Suprapubic skin (tissue), 4 donors: ENCODE measurements at regions not wholly inside any gene's neighbourhood (a gene's known extent, or its start where the extent isn't known, plus 50 kb on each side); places are given as distances from the start of the nearest gene placed in this dataset.

ENCODE experiments used
- CTCF ChIP-seq, 2 donors: fragments of 200-600 bp in 1 of 2; fragments of 450-650 bp in 1 of 2; sonication (generic) in 1 of 2; IDR thresholded peaks; one replicate each; pipeline ENCODE4 v1.5.1; 2016 to 2019; ENCODE audit warnings: antibody characterized with exemption in 2 of 2, mild to moderate bottlenecking in 1 of 2, moderate library complexity in 1 of 2
- EP300 ChIP-seq: sonication (generic); formaldehyde crosslinking; IDR thresholded peaks from one replicate; pipeline ENCODE4 v1.6.1; 2017; ENCODE audit warnings: antibody characterized with exemption
- POLR2A ChIP-seq, 2 donors: fragments of 450-650 bp; IDR thresholded peaks; one replicate each; pipeline ENCODE4 v1.6.1; 2017; ENCODE audit warnings: antibody characterized with exemption in 2 of 2, mild to moderate bottlenecking in 2 of 2, moderate library complexity in 2 of 2
- POLR2AphosphoS5 ChIP-seq, 3 donors: sonication (generic); formaldehyde crosslinking; IDR thresholded peaks; one replicate each; pipeline ENCODE4 v1.6.1; 2017; ENCODE audit warnings: antibody characterized with exemption in 3 of 3

- TF ChIP-seq CTCF (IDR thresholded peaks at IDR 0.05) (no peak), POLR2AphosphoS5 (IDR thresholded peaks at IDR 0.05) (no peak), EP300 (no peak), POLR2A (IDR thresholded peaks at IDR 0.05) (no peak)
Measured at GRCh38 chr1:229920683-229921082, 146.4 kb upstream of the GALNT2 start.
